ENCODE measurements at regions not wholly inside any gene's neighbourhood (a gene's known extent, or its start where the extent isn't known, plus 50 kb on each side); places are given as distances from the start of the nearest gene placed in this dataset.

GRCh38 chr5:165928971-165929370 lies 2362.5 kb upstream of the WWC1 start:
- Histone ChIP-seq H3K9me3 (replicated peaks in 1 of 2; ENCODE audit: control insufficient read depth in 1 of 2, insufficient read depth in 1 of 2, low read length in 2 of 2) (peaks cover 6 to 24% of the 10 kb centered on the region in 2 donors), H3K27me3 (ENCODE audit: control insufficient read depth in 2 of 2, insufficient read depth in 2 of 2, low read length in 2 of 2) (no peaks in the 10 kb centered on the region), H3K27ac (ENCODE audit: low read depth in 1 of 2, low read length in 2 of 2) (no peak overlapping the region), H3K9ac (ENCODE audit: insufficient read depth, low read length, poor library complexity, severe bottlenecking) (no peak overlapping the region), H3K79me2 (ENCODE audit: insufficient read depth, low read length) (no peaks in the 10 kb centered on the region), H4K20me1 (ENCODE audit: insufficient read depth, low read length) (no peaks in the 10 kb centered on the region), H2AFZ (ENCODE audit: insufficient read depth, low read depth, low read length, poor library complexity, severe bottlenecking) (no peak overlapping the region), H3K4me2 (replicated peaks; ENCODE audit: extremely low read depth, low read length, poor library complexity, severe bottlenecking) (no peak overlapping the region), H3K36me3 (replicated peaks in 1 of 2; ENCODE audit: control insufficient read depth in 1 of 2, insufficient read depth in 2 of 2, low read length in 2 of 2) (no peaks in the 10 kb centered on the region), H3K4me1 (ENCODE audit: control insufficient read depth in 1 of 2, insufficient read depth in 2 of 2, low read length in 2 of 2) (no peaks in the 10 kb centered on the region), H3K4me3 (replicated peaks in 1 of 3; ENCODE audit: low read depth in 2 of 3, low read length in 3 of 3) (no peak overlapping the region)
- intact Hi-C loops (cut with micrococcal nuclease) = no loop called here
- Mint-ChIP-seq H3K9me3 (peaks cover 0 to 8% (median 5%) of the 10 kb centered on the region in 7 donors), H3K27me3 (ENCODE audit: low read depth in 3 of 3) (peaks cover 0 to 4% (median 0%) of the 10 kb centered on the region in 3 donors), H3K4me3 (no peak overlapping the region), H3K27ac (no peak overlapping the region), H3K4me1 (no peaks in the 10 kb centered on the region), H3K36me3 (no peaks in the 10 kb centered on the region)
- WGBS (ENCODE audit: insufficient coverage) = 88% methylated on average over 5 of the region's 6 CpGs
- no peak for TF ChIP-seq CTCF (IDR thresholded peaks at IDR 0.05)
- DNase-seq = no peak

GRCh38 chr5:165940541-165940940 lies 2350.9 kb upstream of the WWC1 start:
- no CpG with 5 or more reads among the region's 4 CpGs for WGBS (ENCODE audit: insufficient coverage)
- no peaks in the 10 kb centered on the region for H3K27me3 Mint-ChIP-seq (ENCODE audit: low read depth in 3 of 3)
- Histone ChIP-seq H3K9me3 (replicated peaks in 1 of 2; ENCODE audit: control insufficient read depth in 1 of 2, insufficient read depth in 1 of 2, low read length in 2 of 2) (peaks cover 7 to 8% of the 10 kb centered on the region in 2 donors), H3K4me3 (replicated peaks in 1 of 3; ENCODE audit: low read depth in 2 of 3, low read length in 3 of 3) (no peak overlapping the region), H2AFZ (ENCODE audit: insufficient read depth, low read depth, low read length, poor library complexity, severe bottlenecking) (no peak overlapping the region), H3K4me1 (ENCODE audit: control insufficient read depth in 1 of 2, insufficient read depth in 2 of 2, low read length in 2 of 2) (no peaks in the 10 kb centered on the region), H3K79me2 (ENCODE audit: insufficient read depth, low read length) (no peaks in the 10 kb centered on the region), H3K27ac (ENCODE audit: low read depth in 1 of 2, low read length in 2 of 2) (no peak overlapping the region), H3K9ac (ENCODE audit: insufficient read depth, low read length, poor library complexity, severe bottlenecking) (no peak overlapping the region), H3K36me3 (replicated peaks in 1 of 2; ENCODE audit: control insufficient read depth in 1 of 2, insufficient read depth in 2 of 2, low read length in 2 of 2) (no peaks in the 10 kb centered on the region), H4K20me1 (ENCODE audit: insufficient read depth, low read length) (no peaks in the 10 kb centered on the region), H3K4me2 (replicated peaks; ENCODE audit: extremely low read depth, low read length, poor library complexity, severe bottlenecking) (no peak overlapping the region), H3K27me3 (ENCODE audit: control insufficient read depth in 2 of 2, insufficient read depth in 2 of 2, low read length in 2 of 2) (no peaks in the 10 kb centered on the region)
- intact Hi-C loops (cut with micrococcal nuclease) = no loop called here
- H3K27ac Mint-ChIP-seq = no peak overlapping the region
- no peaks in the 10 kb centered on the region for H3K36me3 Mint-ChIP-seq
- TF ChIP-seq CTCF (IDR thresholded peaks at IDR 0.05) = no peak
- peaks cover under 1 to 13% (median 3%) of the 10 kb centered on the region in 7 donors for H3K9me3 Mint-ChIP-seq
- no peaks in the 10 kb centered on the region for H3K4me1 Mint-ChIP-seq
- no peak overlapping the region for H3K4me3 Mint-ChIP-seq
- no peak for DNase-seq

Measured in CD14-positive monocyte (primary cell).